ENCODE measurements at regions not wholly inside any gene's neighbourhood (a gene's known extent, or its start where the extent isn't known, plus 50 kb on each side); places are given as distances from the start of the nearest gene placed in this dataset.
"Not testable (repeated sequence)": the region's sequence is repeated elsewhere in the genome, so short reads cannot be mapped to it uniquely, and the experiment has no call there.

DNA sequence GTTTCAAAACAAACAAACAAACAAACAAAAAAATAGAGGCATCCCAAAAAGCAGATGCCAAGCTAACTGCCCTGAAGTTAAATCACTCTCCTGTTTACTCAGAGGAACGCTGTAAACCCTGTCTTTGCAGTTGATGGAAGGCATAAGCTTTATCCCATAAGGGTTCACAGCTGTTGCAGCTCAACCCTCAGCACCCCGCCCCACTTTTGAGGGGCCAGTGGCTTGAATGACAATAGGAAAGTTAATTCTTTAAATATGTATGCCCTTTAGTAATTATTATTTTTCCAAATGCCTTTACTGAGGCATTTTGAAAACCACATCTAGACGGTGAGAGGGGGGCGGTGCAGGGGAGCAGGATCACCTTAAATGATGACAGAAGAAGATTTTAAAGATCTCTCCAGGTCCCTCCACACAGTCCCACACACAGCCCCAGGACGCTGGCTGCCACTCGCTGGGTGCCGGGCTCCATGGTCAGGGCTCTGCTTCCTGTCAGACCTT is 272.1 kb downstream of the FAM43A start:
- Histone ChIP-seq H3K79me2 (ENCODE audit: insufficient read depth, low read length) (no peaks in the 10 kb centered on the region), H3K9me3 (ENCODE audit: insufficient read depth, low read length) (no peaks in the 10 kb centered on the region), H3K9ac (ENCODE audit: low read length) (no peak overlapping the region), H3K4me3 (ENCODE audit: insufficient read depth, low read length, poor library complexity, severe bottlenecking) (no peak overlapping the region), H3K4me2 (ENCODE audit: low read depth, low read length, poor library complexity, severe bottlenecking) (no peak overlapping the region), H2AFZ (ENCODE audit: low read depth, low read length, severe bottlenecking) (no peak overlapping the region), H4K20me1 (ENCODE audit: low read depth, low read length) (no peaks in the 10 kb centered on the region), H3K27ac (ENCODE audit: low read depth, low read length) (no peak overlapping the region), H3K36me3 (ENCODE audit: low read length) (no peaks in the 10 kb centered on the region), H3F3A (ENCODE audit: insufficient read depth) (no peaks in the 10 kb centered on the region), H3K9me2 (replicated peaks; ENCODE audit: insufficient read depth, low read length) (no peaks in the 10 kb centered on the region), H3K27me3 (ENCODE audit: low read length) (no peaks in the 10 kb centered on the region)
- TF ChIP-seq, protein P1, sequence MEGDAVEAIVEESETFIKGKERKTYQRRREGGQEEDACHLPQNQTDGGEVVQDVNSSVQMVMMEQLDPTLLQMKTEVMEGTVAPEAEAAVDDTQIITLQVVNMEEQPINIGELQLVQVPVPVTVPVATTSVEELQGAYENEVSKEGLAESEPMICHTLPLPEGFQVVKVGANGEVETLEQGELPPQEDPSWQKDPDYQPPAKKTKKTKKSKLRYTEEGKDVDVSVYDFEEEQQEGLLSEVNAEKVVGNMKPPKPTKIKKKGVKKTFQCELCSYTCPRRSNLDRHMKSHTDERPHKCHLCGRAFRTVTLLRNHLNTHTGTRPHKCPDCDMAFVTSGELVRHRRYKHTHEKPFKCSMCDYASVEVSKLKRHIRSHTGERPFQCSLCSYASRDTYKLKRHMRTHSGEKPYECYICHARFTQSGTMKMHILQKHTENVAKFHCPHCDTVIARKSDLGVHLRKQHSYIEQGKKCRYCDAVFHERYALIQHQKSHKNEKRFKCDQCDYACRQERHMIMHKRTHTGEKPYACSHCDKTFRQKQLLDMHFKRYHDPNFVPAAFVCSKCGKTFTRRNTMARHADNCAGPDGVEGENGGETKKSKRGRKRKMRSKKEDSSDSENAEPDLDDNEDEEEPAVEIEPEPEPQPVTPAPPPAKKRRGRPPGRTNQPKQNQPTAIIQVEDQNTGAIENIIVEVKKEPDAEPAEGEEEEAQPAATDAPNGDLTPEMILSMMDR (IDR thresholded peaks at IDR 0.05; ENCODE audit: insufficient read depth, low read length, poor library complexity, severe bottlenecking): no peak
- TF ChIP-seq EZH2phosphoT487 (conservative IDR thresholded peaks at IDR 0.05; ENCODE audit: low read length): no peak

DNA sequence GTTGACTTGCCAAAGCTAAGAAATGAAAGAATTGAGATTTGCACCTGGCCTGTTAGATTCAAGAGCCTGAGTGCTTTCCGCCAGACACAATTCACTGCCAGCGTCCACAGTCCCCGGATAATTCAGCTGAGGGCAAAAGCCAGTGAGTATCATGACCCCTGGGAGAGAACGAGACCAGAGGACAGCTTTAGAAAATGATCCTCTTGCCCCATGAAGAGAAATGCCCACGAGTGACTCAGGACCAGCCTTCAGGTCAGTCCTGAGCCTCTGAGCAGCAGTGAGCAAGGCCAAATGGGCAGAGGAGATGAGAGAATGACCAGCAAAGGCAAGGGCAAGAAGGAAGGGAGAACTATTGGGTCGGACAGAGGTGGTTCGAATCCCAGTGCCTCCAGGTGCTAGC is 273.5 kb downstream of the FAM43A start:
- H3K9ac ChIP-seq (ENCODE audit: low read length): no peak overlapping the region
- no peaks in the 10 kb centered on the region for H3K9me3 ChIP-seq (ENCODE audit: insufficient read depth, low read length)
- no peaks in the 10 kb centered on the region for H4K20me1 ChIP-seq (ENCODE audit: low read depth, low read length)
- no peaks in the 10 kb centered on the region for H3K27me3 ChIP-seq (ENCODE audit: low read length)
- no peaks in the 10 kb centered on the region for H3K9me2 ChIP-seq (replicated peaks; ENCODE audit: insufficient read depth, low read length)
- no peaks in the 10 kb centered on the region for H3K36me3 ChIP-seq (ENCODE audit: low read length)
- H2AFZ ChIP-seq (ENCODE audit: low read depth, low read length, severe bottlenecking): no peak overlapping the region
- TF ChIP-seq EZH2phosphoT487 (conservative IDR thresholded peaks at IDR 0.05; ENCODE audit: low read length): no peak
- TF ChIP-seq, protein P1 (IDR thresholded peaks at IDR 0.05; ENCODE audit: insufficient read depth, low read length, poor library complexity, severe bottlenecking): no peak
- no peaks in the 10 kb centered on the region for H3F3A ChIP-seq (ENCODE audit: insufficient read depth)
- H3K27ac ChIP-seq (ENCODE audit: low read depth, low read length): no peak overlapping the region
- H3K4me3 ChIP-seq (ENCODE audit: insufficient read depth, low read length, poor library complexity, severe bottlenecking): no peak overlapping the region
- H3K79me2 ChIP-seq (ENCODE audit: insufficient read depth, low read length): no peaks in the 10 kb centered on the region
- H3K4me2 ChIP-seq (ENCODE audit: low read depth, low read length, poor library complexity, severe bottlenecking): no peak overlapping the region

DNA sequence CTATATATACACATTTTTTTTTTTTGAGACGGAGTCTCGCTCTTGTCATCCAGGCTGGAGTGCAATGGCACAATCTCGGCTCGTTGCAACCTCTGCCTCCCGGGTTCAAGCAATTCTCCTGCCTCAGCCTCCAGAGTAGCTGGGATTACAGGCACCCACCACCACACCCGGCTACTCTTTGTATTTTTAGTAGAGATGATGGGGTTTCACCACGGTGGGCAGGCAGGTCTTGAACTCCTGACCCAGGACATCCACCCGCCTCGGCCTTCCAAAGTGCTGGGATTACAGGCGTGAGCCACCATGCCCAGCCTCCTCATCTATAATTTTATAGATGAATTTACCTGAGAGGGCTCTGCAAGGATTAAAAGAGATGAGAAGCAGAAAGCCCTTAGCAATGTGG is 274.0 kb downstream of the FAM43A start:
- H3K4me3 ChIP-seq (ENCODE audit: insufficient read depth, low read length, poor library complexity, severe bottlenecking); H3K79me2 ChIP-seq (ENCODE audit: insufficient read depth, low read length); H3K36me3 ChIP-seq (ENCODE audit: low read length); H3K9ac ChIP-seq (ENCODE audit: low read length); H4K20me1 ChIP-seq (ENCODE audit: low read depth, low read length); H3K27me3 ChIP-seq (ENCODE audit: low read length); H3K9me2 ChIP-seq (replicated peaks; ENCODE audit: insufficient read depth, low read length); H3K9me3 ChIP-seq (ENCODE audit: insufficient read depth, low read length); H3K27ac ChIP-seq (ENCODE audit: low read depth, low read length); H3K4me2 ChIP-seq (ENCODE audit: low read depth, low read length, poor library complexity, severe bottlenecking); H2AFZ ChIP-seq (ENCODE audit: low read depth, low read length, severe bottlenecking); H3F3A ChIP-seq (ENCODE audit: insufficient read depth): not testable (repeated sequence)

DNA sequence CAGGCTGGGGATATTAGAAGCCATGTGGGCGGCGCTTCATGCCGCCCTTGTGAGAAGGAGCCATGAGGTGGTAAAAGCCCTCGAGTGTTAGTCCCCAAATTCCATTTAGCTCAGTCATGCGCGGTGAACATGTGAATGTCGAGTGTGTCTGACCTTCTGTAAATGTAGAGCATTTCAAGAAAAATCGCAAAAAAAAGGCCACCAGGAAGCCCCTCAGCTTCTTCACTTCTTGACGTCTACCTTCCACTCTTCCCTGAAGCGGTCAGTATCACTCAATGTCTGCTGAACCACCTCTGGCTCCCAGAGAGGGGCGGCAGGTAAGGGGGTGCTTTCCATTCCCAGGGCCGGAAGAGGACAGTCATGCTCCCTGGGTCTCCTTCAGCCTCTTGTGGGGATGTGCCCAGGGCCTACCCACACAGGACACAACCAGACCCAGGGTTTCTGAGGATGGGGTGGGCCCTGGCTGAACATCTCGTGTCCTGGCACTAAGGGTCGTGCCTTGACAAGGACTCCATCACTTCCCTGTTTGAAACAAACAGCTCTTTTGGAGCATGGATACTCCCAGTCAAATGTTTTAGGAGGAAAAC is 274.9 kb downstream of the FAM43A start:
- Histone ChIP-seq H3K9me2 (replicated peaks; ENCODE audit: insufficient read depth, low read length) (no peaks in the 10 kb centered on the region), H3K79me2 (ENCODE audit: insufficient read depth, low read length) (no peaks in the 10 kb centered on the region), H4K20me1 (ENCODE audit: low read depth, low read length) (no peaks in the 10 kb centered on the region), H3F3A (ENCODE audit: insufficient read depth) (no peaks in the 10 kb centered on the region), H3K4me3 (ENCODE audit: insufficient read depth, low read length, poor library complexity, severe bottlenecking) (no peak overlapping the region), H2AFZ (ENCODE audit: low read depth, low read length, severe bottlenecking) (no peak overlapping the region), H3K9me3 (ENCODE audit: insufficient read depth, low read length) (no peaks in the 10 kb centered on the region), H3K27ac (ENCODE audit: low read depth, low read length) (no peak overlapping the region), H3K27me3 (ENCODE audit: low read length) (no peaks in the 10 kb centered on the region), H3K36me3 (ENCODE audit: low read length) (no peaks in the 10 kb centered on the region), H3K9ac (ENCODE audit: low read length) (no peak overlapping the region), H3K4me2 (ENCODE audit: low read depth, low read length, poor library complexity, severe bottlenecking) (no peak overlapping the region)
- no peak for TF ChIP-seq EZH2phosphoT487 (conservative IDR thresholded peaks at IDR 0.05; ENCODE audit: low read length)
- TF ChIP-seq, protein P1 (IDR thresholded peaks at IDR 0.05; ENCODE audit: insufficient read depth, low read length, poor library complexity, severe bottlenecking): no peak

All from SU-DHL-6 (cell line).